Breast epithelium (tissue), 3 donors: ENCODE measurements at regions not wholly inside any gene's neighbourhood (a gene's known extent, or its start where the extent isn't known, plus 50 kb on each side); places are given as distances from the start of the nearest gene placed in this dataset.

ENCODE experiments used
- POLR2A ChIP-seq: fragments of 450-650 bp; IDR thresholded peaks from one replicate; pipeline ENCODE4 v1.6.1; 2016; ENCODE audit warnings: antibody characterized with exemption, mild to moderate bottlenecking, moderate library complexity
- POLR2AphosphoS5 ChIP-seq, 3 donors: sonication (generic); formaldehyde crosslinking; IDR thresholded peaks; one replicate each; pipeline ENCODE4 v1.6.1; 2017; ENCODE audit warnings: antibody characterized with exemption in 3 of 3
- TF ChIP-seq, protein P1 (sequence below), 3 donors: fragments of 450-650 bp; IDR thresholded peaks; one replicate each; pipeline ENCODE4 v1.5.1; 2016 to 2017; ENCODE audit warnings: antibody characterized with exemption in 3 of 3, mild to moderate bottlenecking in 3 of 3, moderate library complexity in 3 of 3

DNA sequence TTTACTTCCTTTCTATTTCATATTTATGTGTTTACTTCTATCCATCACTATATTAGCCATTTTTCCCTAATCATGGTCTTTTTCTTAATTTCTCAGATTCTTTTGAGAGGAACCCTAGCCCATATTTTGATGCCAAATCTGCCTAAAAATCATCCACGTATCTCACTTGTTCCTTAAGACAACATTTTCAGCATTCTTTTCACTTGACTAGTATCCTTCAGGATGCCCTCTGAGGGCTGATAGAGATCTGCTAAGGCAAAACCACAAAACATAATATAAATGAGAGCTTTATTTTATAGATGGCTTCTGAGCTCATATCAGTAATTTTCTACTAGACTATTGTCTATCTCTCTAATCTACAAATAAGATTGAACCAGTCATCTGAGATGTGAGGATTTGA, 341.9 kb downstream of the GPM6A start:
- TF ChIP-seq, protein P1, sequence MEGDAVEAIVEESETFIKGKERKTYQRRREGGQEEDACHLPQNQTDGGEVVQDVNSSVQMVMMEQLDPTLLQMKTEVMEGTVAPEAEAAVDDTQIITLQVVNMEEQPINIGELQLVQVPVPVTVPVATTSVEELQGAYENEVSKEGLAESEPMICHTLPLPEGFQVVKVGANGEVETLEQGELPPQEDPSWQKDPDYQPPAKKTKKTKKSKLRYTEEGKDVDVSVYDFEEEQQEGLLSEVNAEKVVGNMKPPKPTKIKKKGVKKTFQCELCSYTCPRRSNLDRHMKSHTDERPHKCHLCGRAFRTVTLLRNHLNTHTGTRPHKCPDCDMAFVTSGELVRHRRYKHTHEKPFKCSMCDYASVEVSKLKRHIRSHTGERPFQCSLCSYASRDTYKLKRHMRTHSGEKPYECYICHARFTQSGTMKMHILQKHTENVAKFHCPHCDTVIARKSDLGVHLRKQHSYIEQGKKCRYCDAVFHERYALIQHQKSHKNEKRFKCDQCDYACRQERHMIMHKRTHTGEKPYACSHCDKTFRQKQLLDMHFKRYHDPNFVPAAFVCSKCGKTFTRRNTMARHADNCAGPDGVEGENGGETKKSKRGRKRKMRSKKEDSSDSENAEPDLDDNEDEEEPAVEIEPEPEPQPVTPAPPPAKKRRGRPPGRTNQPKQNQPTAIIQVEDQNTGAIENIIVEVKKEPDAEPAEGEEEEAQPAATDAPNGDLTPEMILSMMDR (IDR thresholded peaks at IDR 0.05), result no peak
- no peak for TF ChIP-seq POLR2AphosphoS5 (IDR thresholded peaks at IDR 0.05)
- no peak for TF ChIP-seq POLR2A
